Left lung (tissue), 4 donors: ENCODE measurements at regions not wholly inside any gene's neighbourhood (a gene's known extent, or its start where the extent isn't known, plus 50 kb on each side); places are given as distances from the start of the nearest gene placed in this dataset.
"Not testable (repeated sequence)": the region's sequence is repeated elsewhere in the genome, so short reads cannot be mapped to it uniquely, and the experiment has no call there.

Experiments used
- ATAC-seq: fragments of 200-7000 bp; cut with Tn5 transposase; one replicate; pipeline ENCODE4 v1.9.1; 2020; ENCODE audit warnings: moderate library complexity
- DNase-seq, 4 donors: peaks; one replicate each; pipeline ENCODE4 v3.0.0-alpha.2; 2013 to 2020
- H3K27ac ChIP-seq, 2 donors: fragments of 200-600 bp; sonication (generic) in 1 of 2; one replicate each; pipeline versions ENCODE4 v1.5.0 to v1.8.0; 2020 to 2021
- H3K27me3 ChIP-seq, 2 donors: fragments of 200-600 bp; sonication (generic) in 1 of 2; one replicate each; pipeline versions ENCODE4 v1.5.0 to v1.8.0; 2020 to 2021
- H3K36me3 ChIP-seq, 2 donors: fragments of 200-600 bp; sonication (generic) in 1 of 2; one replicate each; pipeline versions ENCODE4 v1.5.0 to v1.8.0; 2020 to 2021
- H3K4me1 ChIP-seq, 2 donors: fragments of 200-600 bp; one replicate each; pipeline ENCODE4 v1.8.0; 2021
- H3K4me3 ChIP-seq, 2 donors: fragments of 200-600 bp; sonication (generic) in 1 of 2; one replicate each; pipeline versions ENCODE4 v1.5.0 to v1.8.0; 2020 to 2021; ENCODE audit warnings: mild to moderate bottlenecking in 1 of 2
- H3K9me3 ChIP-seq, 2 donors: fragments of 200-600 bp; sonication (generic) in 1 of 2; one replicate each; pipeline versions ENCODE4 v1.5.0 to v1.8.0; 2020 to 2021
- intact Hi-C, 2 donors: fragments of 100-400 bp; cut with DNase I; formaldehyde crosslinking; loops; one replicate each; pipeline versions ENCODE4 v1.11.2 to v1.14.2; 2022
- TF ChIP-seq, protein P1 (sequence below), 2 donors: fragments of 200-600 bp; sonication (generic) in 1 of 2; IDR thresholded peaks; one replicate each; pipeline versions ENCODE4 v1.5.0 to v1.8.0; 2021; ENCODE audit warnings: antibody characterized with exemption in 2 of 2
- donor health status: DM: no; HTN: yes; CAD: no.
- donor health status: DM: no; HTN: no; CAD: no.

DNA sequence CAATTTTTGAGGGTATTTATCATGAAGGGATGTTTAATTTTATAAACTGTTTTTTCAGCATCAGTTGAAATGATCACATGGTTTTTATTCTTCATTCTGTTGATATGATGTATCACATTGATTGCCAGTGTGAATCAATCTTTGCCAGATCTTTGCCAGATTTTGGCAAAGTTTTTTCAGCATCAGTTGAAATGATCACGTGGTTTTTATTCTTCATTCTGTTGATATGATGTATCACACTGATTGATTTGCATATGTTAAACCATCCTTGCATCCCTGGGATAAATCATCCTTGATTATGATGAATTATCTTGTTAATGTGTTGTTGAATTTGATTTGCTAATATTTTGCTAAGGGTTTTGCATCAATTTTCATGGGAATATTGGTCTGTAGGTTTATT lies 140.9 kb upstream of the TAS2R1 start:
- intact Hi-C loops: no loop called here
- TF ChIP-seq, protein P1, sequence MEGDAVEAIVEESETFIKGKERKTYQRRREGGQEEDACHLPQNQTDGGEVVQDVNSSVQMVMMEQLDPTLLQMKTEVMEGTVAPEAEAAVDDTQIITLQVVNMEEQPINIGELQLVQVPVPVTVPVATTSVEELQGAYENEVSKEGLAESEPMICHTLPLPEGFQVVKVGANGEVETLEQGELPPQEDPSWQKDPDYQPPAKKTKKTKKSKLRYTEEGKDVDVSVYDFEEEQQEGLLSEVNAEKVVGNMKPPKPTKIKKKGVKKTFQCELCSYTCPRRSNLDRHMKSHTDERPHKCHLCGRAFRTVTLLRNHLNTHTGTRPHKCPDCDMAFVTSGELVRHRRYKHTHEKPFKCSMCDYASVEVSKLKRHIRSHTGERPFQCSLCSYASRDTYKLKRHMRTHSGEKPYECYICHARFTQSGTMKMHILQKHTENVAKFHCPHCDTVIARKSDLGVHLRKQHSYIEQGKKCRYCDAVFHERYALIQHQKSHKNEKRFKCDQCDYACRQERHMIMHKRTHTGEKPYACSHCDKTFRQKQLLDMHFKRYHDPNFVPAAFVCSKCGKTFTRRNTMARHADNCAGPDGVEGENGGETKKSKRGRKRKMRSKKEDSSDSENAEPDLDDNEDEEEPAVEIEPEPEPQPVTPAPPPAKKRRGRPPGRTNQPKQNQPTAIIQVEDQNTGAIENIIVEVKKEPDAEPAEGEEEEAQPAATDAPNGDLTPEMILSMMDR (IDR thresholded peaks at IDR 0.05): no peak
- ATAC-seq: no peak
- no peaks in the 10 kb centered on the region for H3K9me3 ChIP-seq
- no peaks in the 10 kb centered on the region for H3K27me3 ChIP-seq
- H3K27ac ChIP-seq: no peak overlapping the region
- no peaks in the 10 kb centered on the region for H3K4me1 ChIP-seq
- no peaks in the 10 kb centered on the region for H3K36me3 ChIP-seq
- no peak overlapping the region for H3K4me3 ChIP-seq
- DNase-seq: no peak

DNA sequence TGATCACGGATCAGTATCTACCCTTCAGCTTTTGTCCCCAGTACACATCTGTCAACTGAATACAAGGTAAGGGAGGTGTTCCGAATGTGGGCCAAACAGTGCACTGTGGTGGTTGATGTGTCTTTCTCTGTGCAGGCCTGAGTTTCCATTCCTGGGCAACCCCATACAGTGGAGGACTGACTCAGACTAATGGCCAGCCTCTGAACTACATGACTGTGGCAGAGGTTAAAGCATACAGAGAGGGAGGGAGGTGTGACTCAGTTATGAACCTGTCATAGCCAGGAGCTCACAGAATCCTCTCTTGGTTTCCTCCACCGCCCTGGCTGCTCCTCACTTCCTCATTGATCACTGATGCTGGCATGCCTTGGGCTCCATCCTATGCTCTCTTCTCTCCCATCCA lies 136.4 kb upstream of the TAS2R1 start:
- no peaks in the 10 kb centered on the region for H3K36me3 ChIP-seq
- intact Hi-C loops: no loop called here
- no peaks in the 10 kb centered on the region for H3K4me1 ChIP-seq
- no peaks in the 10 kb centered on the region for H3K9me3 ChIP-seq
- H3K4me3 ChIP-seq: no peak overlapping the region
- no peak for ATAC-seq
- H3K27me3 ChIP-seq: no peaks in the 10 kb centered on the region
- no peak for DNase-seq
- TF ChIP-seq, protein P1 (IDR thresholded peaks at IDR 0.05): no peak
- H3K27ac ChIP-seq: no peak overlapping the region

DNA sequence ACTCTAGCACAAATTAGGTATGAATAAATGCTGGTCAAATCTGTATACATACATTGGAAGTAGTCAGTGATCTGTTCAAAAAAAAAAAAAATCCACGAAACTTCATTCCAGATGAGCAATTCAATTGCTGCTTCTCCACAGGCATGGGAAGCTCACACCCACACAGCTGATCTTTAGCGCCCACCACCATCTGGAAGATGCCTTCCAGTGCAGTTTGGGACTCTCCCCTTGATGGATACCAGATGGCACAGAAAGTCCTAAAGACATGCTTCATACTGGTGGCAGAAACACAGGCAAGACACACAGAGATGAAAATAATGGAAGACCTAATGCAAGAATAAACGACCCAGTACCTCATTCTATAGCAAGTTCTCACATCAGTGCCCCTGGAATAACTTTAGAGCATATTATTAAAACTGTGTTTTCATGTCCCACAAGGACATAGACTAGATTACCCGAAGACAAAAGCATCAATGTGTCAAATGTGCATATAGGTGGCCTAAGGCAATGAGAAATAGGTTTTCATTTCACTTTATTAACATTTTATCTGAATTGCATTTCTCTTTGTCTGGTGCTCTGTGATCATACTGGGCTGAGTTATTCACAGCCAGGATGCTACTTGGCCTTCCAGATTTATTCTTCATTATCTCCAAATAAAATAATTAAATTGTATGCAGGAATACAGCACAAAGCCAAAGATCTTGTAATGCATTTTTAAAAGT lies 135.4 kb upstream of the TAS2R1 start:
- TF ChIP-seq, protein P1 (IDR thresholded peaks at IDR 0.05): no peak
- Histone ChIP-seq H3K27me3 (no peaks in the 10 kb centered on the region), H3K27ac (no peak overlapping the region)

DNA sequence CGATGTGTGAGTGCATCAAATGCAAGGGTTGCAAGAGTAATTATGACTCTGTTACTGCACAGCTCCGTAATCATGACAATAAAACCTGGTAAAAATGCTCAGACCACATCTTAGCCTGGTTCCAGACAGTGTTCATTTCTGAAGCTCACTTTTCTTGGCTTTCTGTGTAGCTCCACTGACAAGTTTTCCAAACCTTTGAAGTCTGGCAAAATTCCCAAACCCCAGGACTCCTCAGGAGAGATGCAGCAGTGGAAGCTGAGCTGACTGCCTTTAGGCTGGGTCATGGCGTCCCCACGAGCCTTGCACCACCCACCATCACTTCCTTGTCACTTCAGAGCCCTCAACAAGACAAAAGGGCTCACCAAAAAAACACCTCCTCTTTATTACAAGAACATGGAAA lies 131.6 kb upstream of the TAS2R1 start:
- intact Hi-C loops: no loop called here
- no peak for ATAC-seq

More for the DNA sequence above, 135.4 kb upstream of the TAS2R1 start:
- intact Hi-C loops: no loop called here
- Histone ChIP-seq H3K4me1 (no peaks in the 10 kb centered on the region), H3K36me3 (no peaks in the 10 kb centered on the region), H3K4me3 (no peak overlapping the region), H3K9me3 (no peaks in the 10 kb centered on the region)
- no peak for ATAC-seq
- DNase-seq: no peak

DNA sequence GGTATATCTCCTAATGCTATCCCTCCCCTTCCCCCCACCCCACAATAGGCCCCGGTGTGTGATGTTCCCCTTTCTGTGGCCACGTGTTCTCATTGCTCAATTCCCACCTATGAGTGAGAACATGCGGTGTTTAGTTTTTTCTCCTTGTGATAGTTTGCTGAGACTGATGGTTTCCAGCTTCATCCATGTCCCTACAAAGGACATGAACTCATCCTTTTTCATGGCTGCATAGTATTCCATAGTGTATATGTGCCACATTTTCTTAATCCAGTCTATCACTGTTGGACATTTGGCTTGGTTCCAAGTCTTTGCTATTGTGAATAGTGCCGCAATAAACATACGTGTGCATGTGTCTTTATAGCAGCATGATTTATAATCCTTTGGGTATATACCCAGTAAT lies 122.5 kb upstream of the TAS2R1 start:
- H3K4me3 ChIP-seq, intact Hi-C loops, H3K27ac ChIP-seq, H3K36me3 ChIP-seq, H3K4me1 ChIP-seq, H3K27me3 ChIP-seq, H3K9me3 ChIP-seq, DNase-seq, ATAC-seq: not testable (repeated sequence)

More for the DNA sequence above, 131.6 kb upstream of the TAS2R1 start:
- Histone ChIP-seq H3K27me3 (no peaks in the 10 kb centered on the region), H3K36me3 (no peaks in the 10 kb centered on the region), H3K9me3 (no peaks in the 10 kb centered on the region), H3K4me3 (no peak overlapping the region), H3K4me1 (no peaks in the 10 kb centered on the region), H3K27ac (no peak overlapping the region)
- TF ChIP-seq, protein P1 (IDR thresholded peaks at IDR 0.05): no peak
- DNase-seq: no peak

DNA sequence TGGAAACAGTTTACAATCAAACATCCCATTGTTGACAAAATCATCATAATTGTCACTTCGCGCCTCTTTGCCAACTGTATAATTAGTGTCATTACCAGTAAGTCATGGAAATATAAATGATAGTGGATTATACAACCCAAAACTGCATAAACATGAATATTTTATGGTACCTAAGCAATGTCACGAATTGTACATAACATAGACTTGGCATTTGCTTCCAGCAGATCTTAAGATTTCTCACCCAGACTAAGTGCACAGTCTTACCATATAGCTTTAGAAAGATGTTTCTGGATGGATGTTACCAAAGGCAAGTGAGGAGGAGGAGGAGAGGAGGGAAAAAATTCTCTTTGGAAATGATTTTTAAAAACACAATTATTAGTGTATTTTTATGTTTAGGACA lies 113.4 kb upstream of the TAS2R1 start:
- H3K36me3 ChIP-seq: no peaks in the 10 kb centered on the region
- intact Hi-C loops: no loop called here
- TF ChIP-seq, protein P1 (IDR thresholded peaks at IDR 0.05): no peak
- ATAC-seq: no peak
- H3K27me3 ChIP-seq: no peaks in the 10 kb centered on the region
- H3K4me3 ChIP-seq: no peak overlapping the region
- H3K4me1 ChIP-seq: no peaks in the 10 kb centered on the region
- H3K27ac ChIP-seq: no peak overlapping the region
- DNase-seq: no peak
- no peaks in the 10 kb centered on the region for H3K9me3 ChIP-seq
